ENCODE measurements at regions not wholly inside any gene's neighbourhood (a gene's known extent, or its start where the extent isn't known, plus 50 kb on each side); places are given as distances from the start of the nearest gene placed in this dataset.
"Not testable (repeated sequence)": the region's sequence is repeated elsewhere in the genome, so short reads cannot be mapped to it uniquely, and the experiment has no call there.

GRCh38 chr5:101296477-101296876 is 393.4 kb upstream of the ST8SIA4 start:
- TF ChIP-seq GABPA (IDR thresholded peaks at IDR 0.05; ENCODE audit: low read depth) (no peak), POLR2AphosphoS5 (IDR thresholded peaks at IDR 0.05; ENCODE audit: low read depth) (no peak), CTCF (IDR thresholded peaks at IDR 0.05; ENCODE audit: insufficient read depth, low read length) (no peak), SPI1 (IDR thresholded peaks at IDR 0.05; ENCODE audit: borderline replicate concordance, low read depth) (no peak), REST (IDR thresholded peaks at IDR 0.05; ENCODE audit: insufficient replicate concordance, low read depth) (no peak)
- H3K4me3 ChIP-seq (replicated peaks; ENCODE audit: insufficient read depth, low read length) = no peak overlapping the region
- no peaks in the 10 kb centered on the region for H3K27me3 ChIP-seq (ENCODE audit: insufficient read depth, poor library complexity, severe bottlenecking)
- no peak overlapping the region for H3K27ac ChIP-seq (replicated peaks)
- no peak for DNase-seq (ENCODE audit: low read depth in 1 of 2, low spot score in 1 of 2)

GRCh38 chr5:101292199-101292598 is 389.1 kb upstream of the ST8SIA4 start:
- no peak overlapping the region for H3K4me3 ChIP-seq (replicated peaks; ENCODE audit: insufficient read depth, low read length)
- no peak for DNase-seq (ENCODE audit: low read depth in 1 of 2, low spot score in 1 of 2)
- H3K27ac ChIP-seq (replicated peaks) = no peak overlapping the region
- H3K27me3 ChIP-seq (ENCODE audit: insufficient read depth, poor library complexity, severe bottlenecking) = no peaks in the 10 kb centered on the region
- no peak for TF ChIP-seq POLR2AphosphoS5 (IDR thresholded peaks at IDR 0.05; ENCODE audit: low read depth)
- TF ChIP-seq REST (IDR thresholded peaks at IDR 0.05; ENCODE audit: insufficient replicate concordance, low read depth) = no peak
- no peak for TF ChIP-seq SPI1 (IDR thresholded peaks at IDR 0.05; ENCODE audit: borderline replicate concordance, low read depth)
- no peak for TF ChIP-seq GABPA (IDR thresholded peaks at IDR 0.05; ENCODE audit: low read depth)
- no peak for TF ChIP-seq CTCF (IDR thresholded peaks at IDR 0.05; ENCODE audit: insufficient read depth, low read length)

GRCh38 chr5:101290761-101291160 is 387.7 kb upstream of the ST8SIA4 start:
- not testable (repeated sequence) for H3K27me3 ChIP-seq (ENCODE audit: insufficient read depth, poor library complexity, severe bottlenecking); H3K4me3 ChIP-seq (replicated peaks; ENCODE audit: insufficient read depth, low read length); H3K27ac ChIP-seq (replicated peaks); DNase-seq (ENCODE audit: low read depth in 1 of 2, low spot score in 1 of 2)

- no peak overlapping the region for H3K4me3 ChIP-seq (replicated peaks; ENCODE audit: insufficient read depth, low read length)
- H3K27me3 ChIP-seq (ENCODE audit: insufficient read depth, poor library complexity, severe bottlenecking) = no peaks in the 10 kb centered on the region
- no peak for DNase-seq (ENCODE audit: low read depth in 1 of 2, low spot score in 1 of 2)
- no peak for TF ChIP-seq CTCF (IDR thresholded peaks at IDR 0.05; ENCODE audit: insufficient read depth, low read length)
- no peak for TF ChIP-seq POLR2AphosphoS5 (IDR thresholded peaks at IDR 0.05; ENCODE audit: low read depth)
- TF ChIP-seq SPI1 (IDR thresholded peaks at IDR 0.05; ENCODE audit: borderline replicate concordance, low read depth) = no peak
- TF ChIP-seq GABPA (IDR thresholded peaks at IDR 0.05; ENCODE audit: low read depth) = no peak
- no peak for TF ChIP-seq REST (IDR thresholded peaks at IDR 0.05; ENCODE audit: insufficient replicate concordance, low read depth)
- no peak overlapping the region for H3K27ac ChIP-seq (replicated peaks)
Observed at GRCh38 chr5:101288633-101289032, 385.6 kb upstream of the ST8SIA4 start.
